Testis (tissue), 2 donors: ENCODE measurements at regions not wholly inside any gene's neighbourhood (a gene's known extent, or its start where the extent isn't known, plus 50 kb on each side); places are given as distances from the start of the nearest gene placed in this dataset.

Experiments
- DNase-seq: peaks from one replicate; pipeline ENCODE4 v3.0.0-alpha.2; 2019
- H3K27ac ChIP-seq, 2 donors: fragments of 200-600 bp; sonication (generic); one replicate each; pipeline ENCODE4 v1.5.1; 2019
- H3K27me3 ChIP-seq: fragments of 200-600 bp; sonication (generic); one replicate; pipeline ENCODE4 v1.5.1; 2019
- H3K36me3 ChIP-seq: fragments of 200-600 bp; sonication (generic); one replicate; pipeline ENCODE4 v1.5.1; 2017; ENCODE audit warnings: low read depth; ENCODE audit errors: missing control alignments
- H3K4me1 ChIP-seq: fragments of 200-600 bp; sonication (generic); one replicate; pipeline ENCODE4 v1.5.1; 2019
- H3K4me3 ChIP-seq, 2 donors: fragments of 200-600 bp; sonication (generic); one replicate each; pipeline ENCODE4 v1.5.1; 2017 to 2019
- H3K9me3 ChIP-seq: fragments of 200-600 bp; sonication (generic); one replicate; pipeline ENCODE4 v1.5.1; 2017
- POLR2A ChIP-seq: fragments of 450-650 bp; IDR thresholded peaks from one replicate; pipeline ENCODE4 v1.6.1; 2017; ENCODE audit warnings: antibody characterized with exemption, mild to moderate bottlenecking, moderate library complexity
- WGBS, 2 donors: methylation state at CpG; one replicate each; pipeline ENCODE4 v1.1.5; 2018; 5-methylcytosine and 5-hydroxymethylcytosine counted together
- intact Hi-C: fragments of 100-400 bp; cut with DNase I; formaldehyde crosslinking; loops from one replicate; pipeline ENCODE4 v1.15.1; 2023; ENCODE audit warnings: low total_unique reads
- TF ChIP-seq, protein P1 (sequence below), 3 experiments: fragments of 450-650 bp in 2 of 3; fragments of 200-600 bp in 1 of 3; sonication (generic) in 1 of 3; IDR thresholded peaks; one replicate each; pipeline ENCODE4 v1.5.1; 2016 to 2019; ENCODE audit warnings: antibody characterized with exemption in 3 of 3, mild to moderate bottlenecking in 2 of 3, moderate library complexity in 1 of 3

DNA sequence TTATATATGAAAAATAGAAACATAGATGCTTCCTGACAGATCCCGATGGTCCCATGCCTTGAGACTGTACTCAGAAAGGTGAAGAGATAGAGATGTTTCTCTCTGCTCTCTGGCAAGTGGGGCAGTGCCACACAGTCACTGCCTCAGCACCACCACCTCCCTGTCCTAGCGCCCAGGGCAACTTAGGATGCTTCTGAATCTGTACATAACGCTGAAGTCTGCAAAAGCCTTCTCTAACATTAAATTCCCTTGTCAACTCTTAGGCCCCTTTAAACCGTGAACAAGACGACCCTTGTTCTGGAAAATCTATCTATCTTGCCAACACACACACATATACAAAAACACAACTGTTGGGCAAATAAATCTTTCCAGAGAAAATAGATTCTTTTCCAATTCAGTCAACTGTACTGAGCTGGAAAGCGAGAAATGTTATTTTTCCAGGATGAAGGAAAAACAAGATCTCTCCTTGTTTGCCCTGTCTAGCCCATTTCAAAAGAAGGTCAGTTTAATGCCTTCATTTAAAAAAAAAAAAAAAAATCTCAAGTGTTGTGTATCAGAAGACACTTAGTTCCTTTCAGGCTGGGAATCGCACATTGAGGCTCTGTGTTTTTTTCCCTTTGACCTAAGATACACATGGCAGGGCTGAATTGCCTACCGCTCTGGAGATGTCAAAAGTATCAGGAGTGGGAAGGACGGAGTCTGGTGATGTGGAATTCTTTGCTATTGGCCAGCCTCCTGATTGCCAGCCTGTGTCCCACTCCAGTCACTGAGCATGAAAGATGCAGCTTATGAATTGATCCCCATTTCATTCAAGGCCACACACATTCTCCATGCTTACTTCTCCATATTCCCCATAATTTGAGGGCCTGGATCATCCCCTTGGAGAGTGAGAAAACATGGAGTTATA is 241.4 kb downstream of the LACC1 start:
- intact Hi-C loops, result no loop called here
- no peak overlapping the region for H3K27ac ChIP-seq
- TF ChIP-seq POLR2A, result no peak
- TF ChIP-seq, protein P1, sequence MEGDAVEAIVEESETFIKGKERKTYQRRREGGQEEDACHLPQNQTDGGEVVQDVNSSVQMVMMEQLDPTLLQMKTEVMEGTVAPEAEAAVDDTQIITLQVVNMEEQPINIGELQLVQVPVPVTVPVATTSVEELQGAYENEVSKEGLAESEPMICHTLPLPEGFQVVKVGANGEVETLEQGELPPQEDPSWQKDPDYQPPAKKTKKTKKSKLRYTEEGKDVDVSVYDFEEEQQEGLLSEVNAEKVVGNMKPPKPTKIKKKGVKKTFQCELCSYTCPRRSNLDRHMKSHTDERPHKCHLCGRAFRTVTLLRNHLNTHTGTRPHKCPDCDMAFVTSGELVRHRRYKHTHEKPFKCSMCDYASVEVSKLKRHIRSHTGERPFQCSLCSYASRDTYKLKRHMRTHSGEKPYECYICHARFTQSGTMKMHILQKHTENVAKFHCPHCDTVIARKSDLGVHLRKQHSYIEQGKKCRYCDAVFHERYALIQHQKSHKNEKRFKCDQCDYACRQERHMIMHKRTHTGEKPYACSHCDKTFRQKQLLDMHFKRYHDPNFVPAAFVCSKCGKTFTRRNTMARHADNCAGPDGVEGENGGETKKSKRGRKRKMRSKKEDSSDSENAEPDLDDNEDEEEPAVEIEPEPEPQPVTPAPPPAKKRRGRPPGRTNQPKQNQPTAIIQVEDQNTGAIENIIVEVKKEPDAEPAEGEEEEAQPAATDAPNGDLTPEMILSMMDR (IDR thresholded peaks at IDR 0.05), result no peak
- H3K27me3 ChIP-seq, result no peaks in the 10 kb centered on the region
- no peak for DNase-seq
- no peaks in the 10 kb centered on the region for H3K36me3 ChIP-seq
- no peaks in the 10 kb centered on the region for H3K9me3 ChIP-seq
- H3K4me3 ChIP-seq, result no peak overlapping the region
- H3K4me1 ChIP-seq, result peaks cover 5% of the 10 kb centered on the region
- 71 to 74% methylated on average over 9 of the region's 9 CpGs for WGBS, 2 donors

- TF ChIP-seq, protein P1 (IDR thresholded peaks at IDR 0.05), result no peak
- TF ChIP-seq POLR2A, result no peak
- H3K4me1 ChIP-seq, result no peaks in the 10 kb centered on the region
- intact Hi-C loops, result no loop called here
- 79 to 85% methylated on average over 1 of the region's 1 CpG for WGBS, 2 donors
- no peaks in the 10 kb centered on the region for H3K36me3 ChIP-seq
- no peaks in the 10 kb centered on the region for H3K9me3 ChIP-seq
- no peaks in the 10 kb centered on the region for H3K27me3 ChIP-seq
- H3K27ac ChIP-seq, result no peak overlapping the region
- H3K4me3 ChIP-seq, result no peak overlapping the region
- no peak for DNase-seq
Measured at GRCh38 chr13:44124352-44124751, 244.6 kb downstream of the LACC1 start.

DNA sequence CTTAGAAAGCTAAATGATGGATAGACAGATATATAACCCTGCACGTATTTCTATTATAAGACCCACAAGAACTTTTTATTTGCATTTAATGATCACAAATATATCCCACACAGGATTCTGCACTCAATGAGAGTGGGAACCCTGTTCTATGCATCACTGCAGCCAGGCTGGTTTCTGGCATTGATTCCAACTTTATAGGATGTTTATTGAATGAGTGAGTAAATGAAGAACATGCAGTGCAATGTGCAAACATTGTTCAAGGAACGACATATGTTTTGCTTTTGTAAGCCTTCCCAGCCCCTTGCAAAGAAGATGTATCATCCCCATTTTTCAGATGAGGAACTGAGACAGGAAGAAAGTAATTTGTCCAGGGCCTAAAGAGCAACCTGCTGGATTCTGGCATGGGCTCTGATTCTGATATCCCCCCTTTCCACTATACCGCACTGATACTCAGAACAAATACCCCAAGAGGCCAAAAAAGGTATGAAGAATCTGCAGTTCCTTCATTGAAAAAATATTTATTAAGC is 246.3 kb downstream of the LACC1 start:
- Histone ChIP-seq H3K27me3 (no peaks in the 10 kb centered on the region), H3K27ac (no peak overlapping the region), H3K9me3 (no peaks in the 10 kb centered on the region), H3K36me3 (no peaks in the 10 kb centered on the region), H3K4me3 (no peak overlapping the region), H3K4me1 (no peaks in the 10 kb centered on the region)
- 95 to 99% methylated on average over 3 of the region's 3 CpGs for WGBS, 2 donors
- intact Hi-C loops, result no loop called here
- DNase-seq, result no peak
- TF ChIP-seq, protein P1 (IDR thresholded peaks at IDR 0.05), result no peak
- no peak for TF ChIP-seq POLR2A

- DNase-seq, result no peak
- intact Hi-C loops, result no loop called here
- TF ChIP-seq, protein P1 (IDR thresholded peaks at IDR 0.05), result no peak
- TF ChIP-seq POLR2A, result no peak
- WGBS, 2 donors, result 51 to 61% methylated on average over 7 of the region's 7 CpGs
- H3K4me1 ChIP-seq, result no peaks in the 10 kb centered on the region
- no peak overlapping the region for H3K27ac ChIP-seq
- H3K36me3 ChIP-seq, result no peaks in the 10 kb centered on the region
- no peak overlapping the region for H3K4me3 ChIP-seq
- H3K27me3 ChIP-seq, result no peaks in the 10 kb centered on the region
- H3K9me3 ChIP-seq, result no peaks in the 10 kb centered on the region
Measured at GRCh38 chr13:44128552-44129001, 245.0 kb upstream of the SERP2 start.
